ENCODE measurements at regions not wholly inside any gene's neighbourhood (a gene's known extent, or its start where the extent isn't known, plus 50 kb on each side); places are given as distances from the start of the nearest gene placed in this dataset.

- TF ChIP-seq CTCF (conservative IDR thresholded peaks at IDR 0.05; ENCODE audit: low read depth, low read length) (no peak), USF2 (IDR thresholded peaks at IDR 0.05; ENCODE audit: low read depth, low read length) (no peak), SMC3 (IDR thresholded peaks at IDR 0.05; ENCODE audit: low read depth, low read length) (no peak), RAD21 (IDR thresholded peaks at IDR 0.05; ENCODE audit: low read length) (no peak)
These were observed 1397.3 kb upstream of the MIR17HG start for GRCh38 chr13:89950225-89950624.

Data from IMR-90 (cell line).